GM10266 (cell line): ENCODE measurements at regions not wholly inside any gene's neighbourhood (a gene's known extent, or its start where the extent isn't known, plus 50 kb on each side); places are given as distances from the start of the nearest gene placed in this dataset.

Experiments
- DNase-seq: peaks from one replicate; pipeline ENCODE4 v3.0.0; 2012; ENCODE audit errors: extremely low spot score
- TF ChIP-seq, protein P1 (sequence below): IDR thresholded peaks from 2 replicates; pipeline ENCODE4 v1.5.1; 2012; ENCODE audit warnings: mild to moderate bottlenecking, low read depth; ENCODE audit not compliant: control insufficient read depth, insufficient read depth; ENCODE audit errors: missing control alignments

DNA sequence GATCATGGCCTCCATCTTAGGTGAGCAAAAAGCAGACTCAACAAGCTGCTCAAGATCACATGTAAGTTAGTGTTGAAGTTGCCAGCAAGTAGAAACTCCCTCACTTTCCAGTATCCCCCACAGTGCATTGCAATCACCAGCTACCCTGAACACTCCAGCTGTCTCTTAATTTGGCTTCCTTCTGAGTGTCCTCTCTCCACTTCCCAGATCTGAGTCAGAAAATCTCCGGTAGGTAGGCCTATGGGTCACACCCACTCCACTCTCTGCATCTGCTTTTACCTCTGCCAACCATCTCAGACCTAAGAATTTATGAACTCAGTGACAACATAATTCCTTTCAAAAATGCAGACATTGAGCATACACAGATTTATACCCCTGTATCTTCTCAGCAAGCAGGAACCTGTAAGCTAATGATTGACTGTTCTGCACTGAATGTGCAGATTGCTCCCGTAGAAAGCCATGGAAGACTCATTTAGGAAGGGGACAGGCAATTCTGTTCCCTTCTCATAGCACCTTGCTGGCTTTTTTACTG is 656.9 kb downstream of the EPHA4 start:
- DNase-seq = no peak

DNA sequence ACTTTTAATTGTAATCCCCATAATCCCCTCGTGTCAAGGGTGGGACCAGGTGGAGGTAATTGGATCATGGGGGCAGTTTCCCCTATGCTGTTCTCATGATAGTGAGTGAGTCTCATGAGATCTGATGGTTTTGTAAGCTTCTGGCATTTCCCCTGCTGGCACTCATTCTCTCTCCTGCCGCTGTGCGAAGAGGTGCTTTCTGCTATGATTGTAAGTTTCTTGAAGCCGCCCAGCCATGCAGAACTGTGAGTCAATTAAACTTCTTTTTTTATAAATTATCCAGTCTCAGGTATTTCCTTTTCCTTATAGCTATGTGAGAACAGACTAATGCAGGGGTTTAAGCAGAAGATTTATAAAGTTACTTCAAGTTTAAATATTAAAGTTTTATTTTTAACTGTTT is 655.2 kb downstream of the EPHA4 start:
- TF ChIP-seq, protein P1, sequence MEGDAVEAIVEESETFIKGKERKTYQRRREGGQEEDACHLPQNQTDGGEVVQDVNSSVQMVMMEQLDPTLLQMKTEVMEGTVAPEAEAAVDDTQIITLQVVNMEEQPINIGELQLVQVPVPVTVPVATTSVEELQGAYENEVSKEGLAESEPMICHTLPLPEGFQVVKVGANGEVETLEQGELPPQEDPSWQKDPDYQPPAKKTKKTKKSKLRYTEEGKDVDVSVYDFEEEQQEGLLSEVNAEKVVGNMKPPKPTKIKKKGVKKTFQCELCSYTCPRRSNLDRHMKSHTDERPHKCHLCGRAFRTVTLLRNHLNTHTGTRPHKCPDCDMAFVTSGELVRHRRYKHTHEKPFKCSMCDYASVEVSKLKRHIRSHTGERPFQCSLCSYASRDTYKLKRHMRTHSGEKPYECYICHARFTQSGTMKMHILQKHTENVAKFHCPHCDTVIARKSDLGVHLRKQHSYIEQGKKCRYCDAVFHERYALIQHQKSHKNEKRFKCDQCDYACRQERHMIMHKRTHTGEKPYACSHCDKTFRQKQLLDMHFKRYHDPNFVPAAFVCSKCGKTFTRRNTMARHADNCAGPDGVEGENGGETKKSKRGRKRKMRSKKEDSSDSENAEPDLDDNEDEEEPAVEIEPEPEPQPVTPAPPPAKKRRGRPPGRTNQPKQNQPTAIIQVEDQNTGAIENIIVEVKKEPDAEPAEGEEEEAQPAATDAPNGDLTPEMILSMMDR = no peak

More for the DNA sequence above, 656.9 kb downstream of the EPHA4 start:
- TF ChIP-seq, protein P1 = no peak

DNA sequence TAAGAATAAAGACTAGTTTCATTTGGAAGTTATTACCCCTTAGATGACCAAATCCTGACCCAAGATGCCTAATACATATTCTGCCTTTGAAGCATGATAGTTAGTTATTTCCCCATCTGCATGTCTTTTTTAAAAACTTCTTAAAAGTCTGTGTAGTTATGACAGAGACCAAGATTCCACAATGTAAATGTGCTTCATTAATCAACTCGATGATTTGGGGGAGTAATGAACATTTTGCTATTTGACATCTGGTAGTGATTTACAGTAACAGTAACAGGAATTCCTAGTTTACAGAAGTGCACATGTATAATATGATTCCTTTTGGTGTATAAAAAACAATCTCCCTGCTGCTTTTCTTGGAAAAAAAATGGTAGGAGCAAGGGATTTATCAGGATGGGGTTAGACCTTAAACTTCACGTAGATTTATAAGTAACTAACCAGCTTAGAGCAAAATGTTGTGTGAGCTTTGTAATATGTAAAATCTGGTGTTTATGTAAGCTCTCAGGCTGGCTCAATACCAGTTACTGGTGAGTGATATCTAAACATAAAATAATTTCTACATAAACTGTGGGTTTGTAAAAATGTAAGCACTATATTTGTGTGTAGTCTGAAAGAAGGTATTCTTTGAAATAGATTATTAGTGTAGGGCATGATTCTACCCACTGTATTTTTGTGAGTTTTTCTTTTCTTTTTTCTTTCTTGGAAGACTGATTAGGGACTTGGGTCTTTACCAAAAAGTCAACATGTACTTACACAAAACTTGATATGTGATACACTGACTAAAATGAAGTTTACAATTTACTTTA is 641.6 kb downstream of the EPHA4 start:
- no peak for DNase-seq
- TF ChIP-seq, protein P1 = no peak

More for the DNA sequence above, 655.2 kb downstream of the EPHA4 start:
- DNase-seq = no peak

DNA sequence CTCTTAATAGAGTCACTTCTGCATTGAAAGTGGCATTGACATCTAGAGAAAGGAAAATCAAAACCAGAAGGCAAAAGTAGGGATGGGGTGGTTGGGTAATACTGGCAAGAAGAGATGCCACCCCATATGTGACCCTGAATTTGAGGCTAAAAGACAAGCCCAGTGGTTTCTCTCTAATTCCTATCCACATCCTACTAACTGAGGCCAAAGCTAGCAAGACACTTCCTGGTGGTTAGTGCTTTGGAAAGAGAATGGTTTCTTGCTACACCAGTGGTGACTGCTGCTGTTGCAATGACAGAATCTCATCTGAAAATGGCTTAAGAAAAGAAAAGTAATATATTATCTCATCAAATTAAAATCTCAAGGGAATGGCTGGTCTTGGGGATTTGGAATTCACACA is 640.6 kb downstream of the EPHA4 start:
- DNase-seq = no peak
- TF ChIP-seq, protein P1 = no peak

DNA sequence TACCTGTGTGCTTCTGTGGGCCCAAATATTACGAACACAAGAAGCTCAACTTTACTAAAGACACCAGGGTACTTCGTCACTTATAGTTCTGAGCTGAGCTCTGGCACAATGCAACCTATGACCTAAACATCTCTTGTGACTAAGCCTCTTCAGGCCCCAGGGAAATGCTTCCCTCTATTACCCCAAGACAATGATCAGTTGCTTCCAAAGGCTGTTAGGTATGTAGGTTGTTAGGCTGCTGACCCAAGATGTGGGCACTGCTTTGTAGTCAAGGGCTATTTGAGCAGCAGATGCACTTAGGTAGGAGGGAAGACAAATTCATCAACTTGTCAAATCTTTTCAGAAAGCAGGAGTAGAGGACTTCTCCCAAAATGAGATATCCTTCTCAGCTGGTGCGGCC is 640.1 kb downstream of the EPHA4 start:
- DNase-seq = no peak
- TF ChIP-seq, protein P1 = no peak

DNA sequence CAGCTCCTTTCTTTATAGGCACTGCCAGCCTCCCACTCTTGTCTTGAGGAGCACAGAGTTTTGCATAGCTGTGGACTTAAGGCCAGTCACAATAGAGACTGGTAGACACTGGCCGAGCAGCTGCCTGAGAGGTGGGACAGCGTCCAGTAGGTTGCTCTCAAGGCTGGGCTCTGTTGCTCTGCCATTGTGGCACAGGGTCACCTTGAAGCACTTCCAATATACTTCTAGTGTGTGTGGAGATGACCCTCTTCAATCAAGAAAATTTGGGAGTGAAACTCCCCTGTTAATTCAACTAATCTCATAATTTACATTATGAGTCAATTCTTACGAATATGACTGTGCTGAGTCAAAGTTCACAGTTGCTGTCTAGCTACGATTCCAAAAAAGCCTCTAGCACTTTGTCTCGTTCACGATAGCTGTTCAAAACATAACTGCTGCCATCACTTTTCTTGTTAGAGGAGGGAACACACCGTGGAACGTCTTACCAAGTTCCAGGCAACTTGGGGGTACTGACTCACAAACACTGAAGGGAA is 636.2 kb downstream of the EPHA4 start:
- DNase-seq = no peak
- TF ChIP-seq, protein P1 = no peak

DNA sequence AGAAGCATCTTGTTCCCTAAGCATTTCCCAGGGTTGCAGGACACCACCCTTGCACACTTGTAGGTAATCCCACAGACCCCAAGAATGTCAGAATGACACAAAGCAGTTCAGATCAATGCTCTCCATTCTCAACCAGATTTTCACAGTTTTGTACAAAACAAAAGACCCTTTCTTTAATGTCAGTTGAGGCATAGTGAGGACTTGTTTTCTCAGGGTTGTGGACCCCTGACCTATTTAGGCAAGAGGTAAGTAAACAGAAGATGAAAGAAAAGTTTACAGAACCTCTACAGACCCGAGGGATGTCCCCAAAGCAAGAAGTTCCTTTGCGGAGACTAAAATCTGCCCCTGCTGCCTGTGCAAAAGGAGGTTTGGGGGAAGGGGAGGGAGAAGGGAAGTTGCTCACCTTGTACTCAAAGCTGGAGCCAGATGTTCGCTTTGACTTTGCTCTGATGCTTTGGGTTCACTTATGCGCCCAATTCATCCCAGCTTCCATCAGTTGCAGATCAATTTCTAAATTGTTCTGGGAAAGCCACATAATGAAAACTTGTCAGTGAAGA is 635.4 kb downstream of the EPHA4 start:
- no peak for DNase-seq
- TF ChIP-seq, protein P1 = no peak
